Activated naive CD4-positive, alpha-beta T cell treated with Interleukin-2 at 50 U/mL for 16 hours (primary cell): ENCODE measurements at regions not wholly inside any gene's neighbourhood (a gene's known extent, or its start where the extent isn't known, plus 50 kb on each side); places are given as distances from the start of the nearest gene placed in this dataset.
"Not testable (repeated sequence)": the region's sequence is repeated elsewhere in the genome, so short reads cannot be mapped to it uniquely, and the experiment has no call there.

Source experiments
- DNase-seq: peaks from one replicate; pipeline ENCODE4 v3.0.0-alpha.2; 2020

DNA sequence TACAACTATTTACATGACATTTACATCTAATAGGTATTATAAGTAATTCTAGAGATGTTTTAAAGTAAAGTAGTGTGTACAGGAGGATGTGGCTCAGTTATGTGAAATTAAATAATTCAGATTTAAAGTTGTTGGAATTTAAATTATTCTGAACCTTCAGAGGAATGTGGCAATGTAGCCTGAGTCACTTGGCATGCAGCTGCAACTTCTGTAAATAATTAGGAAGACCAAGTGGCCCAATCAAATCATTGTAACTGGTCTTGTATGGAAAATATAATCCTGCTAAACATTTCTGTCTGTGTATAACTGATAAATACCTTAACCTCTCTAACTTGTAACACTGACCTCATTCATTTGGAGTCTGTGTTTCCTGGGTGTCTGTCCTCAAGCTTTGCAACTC, 828.9 kb downstream of the GLUD2 start:
- DNase-seq: no peak

DNA sequence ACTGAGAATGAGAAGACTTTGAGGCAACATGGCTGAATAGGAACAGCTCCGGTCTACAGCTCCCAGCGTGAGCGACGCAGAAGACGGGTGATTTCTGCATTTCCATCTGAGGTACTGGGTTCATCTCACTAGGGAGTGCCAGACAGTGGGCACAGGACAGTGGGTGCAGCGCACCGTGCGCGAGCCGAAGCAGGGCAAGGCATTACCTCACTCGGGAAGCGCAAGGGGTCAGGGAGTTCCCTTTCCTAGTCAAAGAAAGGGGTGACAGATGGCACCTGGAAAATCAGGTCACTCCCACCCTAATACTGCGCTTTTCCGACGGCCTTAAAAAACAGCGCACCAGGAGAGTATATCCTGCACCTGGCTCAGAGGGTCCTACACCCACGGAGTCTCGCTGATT, 829.9 kb downstream of the GLUD2 start:
- not testable (repeated sequence) for DNase-seq

DNA sequence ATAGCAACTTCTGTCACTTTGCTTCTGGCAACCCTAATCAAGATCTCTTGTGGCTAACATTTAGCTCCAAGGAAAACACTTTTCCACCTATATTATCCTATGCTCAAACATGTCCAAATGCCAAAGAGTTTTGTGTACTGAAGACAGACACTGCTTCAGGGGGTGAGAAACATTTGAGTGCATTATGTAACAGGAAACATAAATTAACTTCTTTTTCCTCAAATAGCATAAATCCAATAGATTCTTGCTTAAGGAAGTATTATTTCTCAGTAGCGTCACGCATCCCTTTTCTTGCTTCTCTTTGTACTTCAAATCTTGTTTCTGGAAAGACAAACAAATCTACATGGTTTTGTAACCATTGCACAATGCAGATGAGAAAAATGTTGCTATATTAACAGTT, 839.1 kb downstream of the GLUD2 start:
- DNase-seq: no peak

DNA sequence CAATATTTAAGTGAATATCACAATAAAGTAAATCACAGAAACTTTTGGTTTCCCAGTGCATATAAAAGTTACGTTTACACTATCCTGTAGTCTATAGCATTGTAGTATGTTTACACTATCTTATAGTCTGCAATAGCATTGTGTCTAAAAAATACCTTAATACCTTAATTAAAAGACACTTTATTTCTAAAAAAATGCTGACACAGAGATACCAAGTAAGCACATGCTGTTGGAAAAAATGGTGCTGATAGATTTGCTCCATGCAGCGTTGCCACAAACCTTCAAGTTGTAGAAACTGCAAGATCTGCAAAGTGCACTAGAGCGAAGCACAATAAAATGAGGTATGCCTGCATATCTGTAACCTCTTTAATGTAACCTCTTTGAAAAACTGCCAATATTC, 847.3 kb downstream of the GLUD2 start:
- DNase-seq: no peak

DNA sequence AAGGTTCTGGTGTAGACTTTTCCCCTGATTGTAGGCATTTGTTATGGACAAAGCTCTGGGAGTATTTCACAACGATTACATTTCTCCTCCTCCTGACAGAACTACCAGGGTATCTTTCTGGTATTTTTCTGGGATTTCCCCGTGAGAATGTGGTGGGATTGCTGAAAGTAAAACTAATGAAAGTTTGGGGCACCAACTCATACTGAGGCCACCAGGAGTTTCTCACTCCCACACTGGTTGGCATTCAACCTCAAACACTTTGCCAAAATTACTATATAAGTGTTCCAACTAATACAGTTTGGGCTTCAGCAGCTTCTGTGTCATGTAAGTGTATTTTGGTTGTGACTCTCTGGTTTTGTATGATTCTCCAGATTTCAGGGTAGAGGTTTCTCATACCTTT, 855.1 kb downstream of the GLUD2 start:
- no peak for DNase-seq

DNA sequence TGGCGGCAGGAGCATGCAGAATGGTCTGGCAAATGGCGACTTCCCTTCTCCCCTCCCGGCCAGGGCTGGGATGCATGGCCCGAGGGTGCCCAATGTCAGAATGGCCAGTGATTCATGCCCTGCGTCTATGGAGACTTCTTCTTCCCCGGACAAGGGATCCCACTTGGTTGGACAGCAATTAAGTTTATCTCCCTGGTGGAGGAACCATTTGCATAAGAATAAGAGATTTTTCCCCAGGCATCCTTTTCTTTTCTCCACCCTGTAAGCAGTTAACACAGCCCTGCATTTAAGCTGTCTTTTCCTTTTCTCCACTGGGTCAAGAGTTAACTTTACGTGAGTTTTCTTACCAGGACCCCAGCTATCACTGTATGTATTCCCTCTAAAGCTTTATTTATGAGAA, 856.6 kb downstream of the GLUD2 start:
- no peak for DNase-seq

DNA sequence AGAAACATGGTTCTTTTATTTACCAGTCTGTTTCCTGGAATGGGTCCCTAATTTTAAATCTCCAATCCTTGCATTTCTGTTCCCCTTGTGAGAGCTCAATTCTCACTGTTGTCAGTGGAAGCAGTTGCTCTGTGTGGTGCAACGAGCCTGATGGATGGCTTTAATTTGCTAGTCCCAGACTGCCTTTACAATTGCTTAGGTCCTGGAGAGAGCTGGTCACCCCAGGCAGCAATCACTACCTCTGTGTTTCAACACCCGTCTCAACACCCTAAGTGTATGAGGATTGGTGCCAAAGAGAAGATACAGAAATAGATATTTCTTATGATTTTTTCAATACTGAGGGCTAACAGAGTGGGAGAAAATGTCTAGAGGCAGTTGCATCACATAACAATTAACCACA, 873.8 kb downstream of the GLUD2 start:
- no peak for DNase-seq

DNA sequence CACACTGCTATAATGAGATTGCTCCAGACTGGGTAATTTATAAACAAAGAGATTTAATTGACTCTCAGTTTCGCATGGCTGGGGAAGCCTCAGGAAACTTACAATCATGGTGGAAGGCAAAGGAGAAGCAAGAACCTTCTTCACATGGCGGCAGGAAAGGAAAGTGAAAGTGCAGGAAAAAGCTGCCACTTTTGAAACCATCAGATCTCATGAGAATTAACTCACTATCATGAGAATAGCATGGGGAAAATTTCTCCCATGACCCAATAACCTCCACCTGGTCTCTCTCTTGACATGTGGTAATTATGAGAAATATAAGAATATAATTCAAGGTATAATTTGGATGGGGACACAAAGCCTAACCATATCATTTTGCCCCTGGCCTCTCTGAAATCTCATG, 884.2 kb downstream of the GLUD2 start:
- DNase-seq: no peak

DNA sequence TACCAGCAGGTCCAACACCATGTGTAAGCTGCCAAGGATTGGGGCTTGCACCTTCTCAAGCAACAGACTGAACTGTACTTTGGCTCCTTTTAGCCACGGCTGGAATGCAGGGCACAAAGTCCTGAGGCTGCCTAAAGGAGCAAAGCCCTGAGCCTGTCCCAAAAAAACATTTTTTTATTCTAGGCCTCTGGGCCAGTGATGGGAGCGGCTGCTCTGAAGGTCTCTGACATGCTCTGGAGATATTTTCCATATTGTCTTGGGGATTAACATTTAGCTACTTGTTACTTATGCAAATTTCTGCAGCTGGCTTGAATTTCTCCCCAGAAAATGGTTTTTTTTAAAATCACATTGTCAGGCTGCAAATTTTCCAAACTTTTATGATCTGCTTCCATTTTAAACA, 885.3 kb downstream of the GLUD2 start:
- no peak for DNase-seq

DNA sequence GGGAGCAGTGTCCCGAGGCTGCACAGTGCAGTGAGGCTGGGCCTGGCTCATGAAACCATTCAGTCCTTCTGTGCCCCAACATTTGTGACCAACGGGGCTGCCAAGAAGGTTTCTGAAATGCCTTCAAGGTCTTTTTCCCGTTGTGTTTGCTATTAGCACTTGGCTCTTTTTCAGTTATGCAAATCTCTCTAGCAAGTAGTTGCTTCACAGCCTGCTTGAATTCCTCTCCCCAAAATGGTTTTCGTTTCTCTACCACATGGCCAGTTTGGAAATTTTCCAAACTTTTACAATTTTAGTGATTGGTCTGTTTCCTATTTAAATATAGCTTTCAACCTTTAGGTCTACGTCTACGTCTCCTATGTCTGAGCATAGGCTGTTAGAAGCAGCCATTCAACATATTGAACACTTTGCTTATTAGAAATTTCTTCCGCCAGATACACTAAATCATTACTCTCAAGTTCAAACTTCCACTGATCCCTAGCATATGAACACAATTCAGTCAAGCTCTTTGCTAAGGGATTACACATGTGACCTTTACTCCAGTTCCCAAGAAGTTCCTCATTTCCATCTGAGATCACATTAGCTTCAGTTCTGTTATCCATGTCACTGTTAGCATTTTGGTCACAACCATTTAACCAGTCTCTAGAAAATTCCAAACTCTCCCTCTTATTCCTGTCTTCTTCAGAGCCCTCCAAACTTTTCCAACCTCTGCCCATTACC, 901.8 kb downstream of the GLUD2 start:
- no peak for DNase-seq

DNA sequence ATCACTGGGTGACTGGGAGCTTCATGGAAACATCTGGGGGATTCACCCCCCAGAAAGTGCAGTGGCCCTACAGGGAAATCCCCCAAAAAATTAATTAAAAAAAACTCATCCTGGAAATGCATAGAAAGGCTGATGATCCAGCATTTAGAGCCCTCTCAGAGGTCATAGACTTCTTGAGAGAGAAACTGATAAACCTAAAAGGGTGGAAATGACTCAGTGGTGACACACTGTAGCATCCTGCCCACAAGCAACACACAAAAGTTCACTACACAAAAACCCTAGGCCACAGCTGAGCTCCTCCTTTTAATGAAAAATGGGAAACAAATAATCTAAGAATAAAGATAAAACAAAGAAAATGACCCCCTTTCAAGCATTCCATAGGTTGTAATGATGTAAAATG, 911.5 kb downstream of the GLUD2 start:
- no peak for DNase-seq

DNA sequence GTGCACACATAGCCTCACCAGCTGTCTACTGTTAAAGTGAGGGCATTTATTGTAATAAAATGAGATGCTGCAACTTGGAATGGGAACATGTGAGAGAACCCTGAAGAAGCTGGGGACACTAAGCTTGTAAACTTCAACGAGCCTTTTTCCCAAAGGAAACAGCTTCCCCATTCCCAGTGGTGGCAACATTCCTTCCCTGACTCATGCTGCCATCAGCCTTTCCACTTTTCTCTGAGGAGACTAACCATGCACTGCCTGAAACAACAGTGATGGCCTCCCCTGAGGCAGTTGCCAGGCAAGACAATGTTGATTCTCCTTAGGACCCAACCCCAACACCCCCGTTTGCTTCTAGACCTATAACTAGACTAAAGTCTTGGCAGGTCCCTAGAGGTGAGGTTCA, 928.3 kb downstream of the GLUD2 start:
- no peak for DNase-seq

DNA sequence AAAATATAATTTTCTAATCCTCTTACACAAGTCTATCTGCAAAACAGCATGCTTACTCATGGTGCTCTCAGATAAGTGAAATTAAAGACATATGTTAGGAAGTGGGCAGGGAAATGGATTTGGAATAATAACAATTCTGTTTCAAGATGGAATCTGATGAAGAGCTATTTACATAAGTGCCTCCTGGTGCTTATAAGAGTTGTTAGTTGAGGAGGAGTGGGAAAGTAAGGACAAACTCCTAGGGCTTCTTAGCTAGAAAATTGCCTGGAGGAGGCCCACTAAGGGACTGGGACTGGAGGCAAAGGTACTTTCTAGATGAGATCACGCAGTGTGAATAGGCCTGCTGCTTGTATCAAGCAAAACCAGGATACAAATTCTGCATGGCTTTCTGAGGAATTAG, 939.8 kb downstream of the GLUD2 start:
- no peak for DNase-seq

DNA sequence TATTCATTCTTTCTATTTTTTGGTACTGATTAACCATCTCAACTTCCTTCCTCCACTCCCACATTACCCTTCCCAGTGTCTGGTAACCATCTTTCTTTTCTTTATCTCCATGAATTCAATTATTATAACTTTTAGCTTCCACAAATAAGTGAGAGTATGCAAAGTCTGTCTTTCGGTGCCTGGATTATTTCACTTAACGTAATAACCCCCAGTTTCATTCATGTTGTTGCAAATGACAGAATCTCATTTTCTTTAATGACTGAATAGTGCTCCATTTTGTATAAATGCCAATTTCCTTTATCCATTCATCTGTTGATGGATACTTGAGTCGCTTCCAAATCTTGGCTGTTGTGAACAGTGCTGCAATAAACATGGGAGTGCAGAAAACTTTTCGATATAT, 940.4 kb downstream of the GLUD2 start:
- no peak for DNase-seq

DNA sequence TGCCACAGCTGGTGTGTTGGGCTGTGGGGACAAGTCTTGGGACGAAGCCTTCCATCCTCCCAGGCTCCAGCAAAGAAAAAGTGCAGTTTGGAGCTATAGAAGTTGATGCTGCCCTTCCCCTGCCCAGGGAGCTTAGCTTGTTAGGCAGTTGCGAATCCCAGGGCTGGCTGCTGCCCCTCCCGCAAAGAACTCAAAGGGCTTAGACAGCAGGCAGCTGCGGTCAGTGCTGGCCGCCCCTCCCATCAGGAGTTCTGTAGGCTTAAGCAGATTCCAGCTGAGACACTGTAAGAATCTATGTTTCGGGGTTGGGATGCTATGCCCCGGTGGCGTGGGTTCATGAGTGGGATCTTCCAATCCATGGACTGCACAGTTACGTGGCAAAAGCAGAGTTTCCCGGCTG, 956.7 kb downstream of the GLUD2 start:
- no peak for DNase-seq

DNA sequence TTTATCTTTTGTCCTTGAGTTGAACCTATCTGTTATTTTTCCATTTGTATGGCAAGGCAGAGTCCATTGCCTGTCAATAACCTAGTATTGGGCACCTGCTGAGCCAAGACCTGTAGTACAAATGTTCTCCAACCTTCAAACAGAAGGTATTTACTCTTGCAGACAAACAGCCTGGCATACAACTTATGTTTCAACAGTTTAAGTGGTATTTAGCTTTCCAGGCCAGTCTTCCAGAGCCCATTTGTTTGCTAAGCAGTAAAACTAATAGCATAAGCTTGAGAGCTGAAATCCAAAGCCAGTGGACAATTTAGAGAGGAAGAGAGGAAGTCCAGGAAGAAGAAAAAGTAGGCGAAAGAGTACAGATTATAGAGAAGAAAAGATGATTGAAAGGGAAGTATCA, 979.3 kb downstream of the GLUD2 start:
- no peak for DNase-seq

DNA sequence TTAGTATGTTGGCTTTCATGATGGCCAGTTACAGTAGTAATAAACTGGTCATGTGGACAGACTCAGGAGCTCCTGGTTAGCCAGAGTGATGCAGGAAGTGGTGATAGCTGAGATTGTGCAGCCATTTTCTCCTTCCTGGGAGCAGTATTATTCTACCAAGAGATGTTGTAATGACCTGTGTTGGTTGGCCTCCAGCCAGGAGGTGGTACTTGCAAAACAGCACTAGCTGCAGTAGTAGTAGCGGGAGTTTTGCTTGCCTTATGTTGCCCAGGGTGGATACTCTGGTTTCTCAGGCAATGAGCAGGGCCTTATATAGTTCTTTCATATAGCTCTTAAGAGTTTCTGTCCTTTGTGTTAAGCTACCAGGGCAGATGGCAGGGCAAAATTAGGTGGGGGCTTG, 998.8 kb downstream of the GLUD2 start:
- no peak for DNase-seq

DNA sequence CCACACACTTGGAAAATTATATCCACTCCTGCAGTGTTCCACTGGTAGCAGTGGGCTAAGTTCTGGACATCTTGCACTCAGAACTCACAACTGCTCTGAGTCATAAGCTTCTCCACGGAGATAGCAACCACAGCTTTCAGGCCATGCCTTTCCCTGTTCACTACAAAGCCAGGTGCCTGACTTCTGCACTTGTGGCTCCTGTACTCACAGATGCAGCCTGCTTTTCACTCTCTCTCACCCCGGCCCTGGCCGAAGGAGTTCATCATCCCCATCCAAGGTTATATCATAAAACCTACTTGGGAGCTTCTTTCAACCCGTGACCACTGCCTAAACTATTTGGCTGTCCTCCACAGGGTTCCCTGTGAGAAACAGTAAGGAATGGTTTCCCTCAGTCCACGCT, 999.4 kb downstream of the GLUD2 start:
- DNase-seq: no peak

DNA sequence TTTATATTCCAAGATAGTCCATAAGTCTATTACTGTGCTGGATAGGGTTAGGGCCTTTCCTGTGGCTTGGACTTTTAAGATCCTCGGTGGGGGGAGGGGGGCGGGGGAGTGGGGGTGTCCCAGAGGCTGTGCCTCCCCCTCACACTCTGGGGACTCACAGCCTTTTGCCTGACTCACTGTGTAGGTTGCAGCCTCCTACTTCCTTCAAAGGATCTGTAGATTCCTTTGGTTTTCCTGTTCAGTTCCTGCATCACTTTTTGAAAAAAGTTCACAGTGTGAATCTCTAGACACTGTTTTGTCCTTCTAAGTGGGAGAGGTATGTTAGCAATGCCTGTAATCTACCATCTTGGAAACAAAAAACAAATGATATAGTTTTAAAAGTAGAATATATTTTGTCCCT, 999.9 kb downstream of the GLUD2 start:
- no peak for DNase-seq

DNA sequence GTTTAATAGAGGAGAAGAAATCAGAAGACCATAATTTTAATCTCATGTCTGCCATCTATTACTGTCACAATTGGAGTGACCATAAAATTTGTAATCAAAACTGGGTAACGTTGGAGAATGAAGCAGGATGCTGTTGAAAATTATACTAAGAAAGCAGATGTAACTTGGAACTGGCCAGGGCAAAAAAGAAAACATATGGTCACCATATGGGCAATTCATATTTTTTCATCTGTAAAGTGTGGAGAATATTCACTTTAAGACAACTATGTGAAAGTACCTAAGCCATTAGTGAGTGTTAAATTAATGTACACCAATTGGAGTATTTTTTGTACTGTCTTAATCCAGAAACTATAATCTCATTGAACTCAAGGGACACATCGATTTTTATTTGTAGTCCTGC, 1008.0 kb downstream of the GLUD2 start:
- DNase-seq: no peak

DNA sequence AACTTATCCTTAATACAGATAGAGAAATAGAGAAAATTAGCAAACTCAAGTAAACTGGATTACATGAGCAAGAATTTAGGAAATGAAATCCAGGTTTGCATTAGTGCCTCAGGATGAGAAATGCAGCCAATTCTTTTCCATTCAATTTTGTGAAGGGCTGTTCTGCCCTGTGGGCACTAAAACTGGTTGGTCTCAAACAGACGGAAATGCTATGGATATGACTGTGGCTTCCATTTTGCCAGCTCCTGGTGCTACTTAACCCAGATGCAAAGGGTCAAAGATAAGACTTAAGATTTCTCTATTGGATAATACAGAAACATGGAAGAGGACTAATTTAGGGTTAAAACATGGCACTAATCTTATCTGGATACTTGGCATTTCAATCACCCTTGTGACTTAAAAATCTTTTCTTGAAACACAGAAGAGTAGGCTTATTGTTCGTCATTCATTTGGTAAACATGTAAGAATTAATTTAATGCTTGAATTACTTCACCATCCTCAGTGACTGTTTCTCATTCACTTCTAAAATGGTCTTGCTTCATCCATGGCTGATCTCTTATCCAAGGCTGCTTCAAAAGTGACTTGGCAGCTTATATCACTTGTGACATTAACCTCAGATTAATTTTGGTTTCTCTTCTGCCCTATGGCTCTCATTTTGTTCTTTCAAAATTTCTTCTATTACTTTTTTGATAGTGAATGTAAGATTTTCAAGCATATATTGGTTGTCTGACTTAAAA, 1008.7 kb downstream of the GLUD2 start:
- no peak for DNase-seq

DNA sequence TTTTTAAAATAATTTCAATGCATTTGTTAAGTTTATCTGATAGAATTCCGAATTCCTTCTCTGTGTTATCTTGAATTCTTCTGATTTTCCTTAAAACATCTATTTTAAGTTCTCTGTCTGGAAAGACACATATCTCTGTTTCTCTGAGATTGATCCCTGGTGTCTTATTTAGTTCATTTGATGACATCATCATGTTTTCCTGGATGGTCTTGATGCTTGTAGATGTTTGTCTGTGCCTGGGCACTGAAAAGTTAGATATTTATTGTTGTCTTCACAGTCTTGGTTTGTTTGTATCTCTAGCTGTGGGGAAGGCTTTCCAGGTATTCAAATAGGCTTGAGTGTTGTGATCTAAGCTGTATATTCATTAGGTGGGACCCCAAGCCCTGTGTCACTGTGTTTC, 1028.8 kb downstream of the GLUD2 start:
- no peak for DNase-seq

DNA sequence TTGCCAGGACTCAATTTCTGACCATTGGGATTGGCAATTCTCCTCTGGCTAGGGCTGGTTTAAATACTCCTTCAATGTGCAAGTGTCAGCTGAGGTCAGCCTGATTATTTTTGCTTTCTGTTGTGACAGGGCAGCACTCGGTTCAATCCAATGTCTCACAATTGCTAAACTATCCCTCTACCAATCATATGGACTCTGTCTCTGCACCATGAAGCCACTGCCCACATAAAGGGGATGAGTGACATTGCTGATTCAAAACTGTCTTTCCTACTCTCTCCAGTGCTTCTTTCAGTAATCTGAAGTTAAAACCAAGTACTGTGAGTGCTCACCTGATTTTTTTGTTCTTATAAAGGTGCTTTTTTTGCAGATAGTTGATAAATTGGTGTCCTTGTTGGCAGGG, 1030.7 kb downstream of the GLUD2 start:
- no peak for DNase-seq

DNA sequence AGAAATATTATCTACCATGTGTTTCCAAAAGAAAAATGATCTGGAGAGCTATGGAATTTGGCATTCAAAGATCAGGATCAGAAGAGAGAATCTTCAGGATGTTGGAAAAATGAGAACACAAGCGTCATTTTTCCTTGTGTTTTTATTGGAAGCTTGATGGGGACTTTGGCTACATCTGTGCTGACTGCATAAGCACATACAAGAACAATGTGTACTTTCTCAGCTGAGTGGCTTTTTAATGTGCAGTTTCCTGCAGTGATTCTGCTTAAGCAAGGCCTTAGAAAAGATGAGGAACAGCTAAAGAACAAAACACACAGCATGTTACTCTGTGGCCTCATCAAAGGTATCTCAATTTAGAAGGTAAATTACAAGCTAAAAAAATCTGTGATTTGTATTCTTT, 1039.9 kb downstream of the GLUD2 start:
- DNase-seq: no peak

DNA sequence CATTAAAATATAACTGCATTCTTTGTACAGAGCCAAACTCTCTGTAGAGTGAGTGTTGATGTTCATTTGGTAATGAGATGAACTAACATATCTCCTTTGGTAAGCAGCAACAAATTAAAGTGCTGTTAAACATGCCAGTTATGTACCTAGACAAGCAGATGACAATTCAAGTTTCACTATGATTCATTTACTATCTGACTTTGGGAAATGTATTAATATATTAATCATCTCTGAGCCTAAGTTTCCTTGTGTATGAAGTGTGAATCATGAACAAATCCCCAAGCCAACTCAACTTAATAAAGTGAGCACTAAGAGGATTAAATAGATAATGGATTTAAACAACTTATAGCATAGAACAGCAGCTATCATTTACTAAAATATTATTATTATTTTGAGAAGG, 1044.2 kb downstream of the GLUD2 start:
- no peak for DNase-seq
